H9 (cell line): ENCODE measurements at regions not wholly inside any gene's neighbourhood (a gene's known extent, or its start where the extent isn't known, plus 50 kb on each side); places are given as distances from the start of the nearest gene placed in this dataset.

Experiments used
- DNase-seq: peaks from one replicate; pipeline ENCODE4 v3.0.0-alpha.2; 2017
- H2AFZ ChIP-seq: one replicate; pipeline ENCODE4 v1.6.1; 2013; ENCODE audit warnings: mild to moderate bottlenecking, low read length, control low read depth, moderate library complexity
- H2AK5ac ChIP-seq: 2 replicates; pipeline ENCODE4 v1.6.1; 2013; ENCODE audit warnings: low read length, control low read depth, mixed read lengths; ENCODE audit not compliant: insufficient read length
- H2BK120ac ChIP-seq: one replicate; pipeline ENCODE4 v1.6.1; 2013; ENCODE audit warnings: low read depth, mild to moderate bottlenecking, low read length, control low read depth, inconsistent platforms; ENCODE audit not compliant: poor library complexity, severe bottlenecking
- H2BK12ac ChIP-seq: 2 replicates; pipeline ENCODE4 v1.6.1; 2013; ENCODE audit warnings: low read length, control low read depth, mixed read lengths, low read depth; ENCODE audit not compliant: insufficient read length
- H2BK15ac ChIP-seq: 2 replicates; pipeline ENCODE4 v1.6.1; 2013; ENCODE audit warnings: low read depth, low read length, control low read depth
- H2BK20ac ChIP-seq: one replicate; pipeline ENCODE4 v1.6.1; 2013; ENCODE audit warnings: low read depth, mild to moderate bottlenecking, low read length, control low read depth, inconsistent platforms; ENCODE audit not compliant: poor library complexity, severe bottlenecking
- H2BK5ac ChIP-seq: 2 replicates; pipeline ENCODE4 v1.6.1; 2013; ENCODE audit warnings: low read length, control low read depth, mixed read lengths; ENCODE audit not compliant: insufficient read length
- H3K14ac ChIP-seq: 2 replicates; pipeline ENCODE4 v1.6.1; 2013; ENCODE audit warnings: low read length, control low read depth; ENCODE audit not compliant: insufficient read depth
- H3K18ac ChIP-seq: 2 replicates; pipeline ENCODE4 v1.6.1; 2013; ENCODE audit warnings: low read depth, mild to moderate bottlenecking, mixed read lengths, low read length, control low read depth; ENCODE audit not compliant: insufficient read length
- H3K23ac ChIP-seq: 2 replicates; pipeline ENCODE4 v1.6.1; 2013; ENCODE audit warnings: low read length, control low read depth, mixed read lengths, low read depth; ENCODE audit not compliant: insufficient read length
- H3K23me2 ChIP-seq: 2 replicates; pipeline ENCODE4 v1.6.1; 2013; ENCODE audit warnings: low read depth, mild to moderate bottlenecking, mixed read lengths, low read length, control low read depth; ENCODE audit not compliant: insufficient read length, poor library complexity, severe bottlenecking
- H3K27ac ChIP-seq: 2 replicates; pipeline ENCODE4 v1.5.1; 2013; ENCODE audit warnings: low read length, control low read depth, mixed read lengths, low read depth; ENCODE audit not compliant: insufficient read length
- H3K27me3 ChIP-seq: 2 replicates; pipeline ENCODE4 v1.6.1; 2013; ENCODE audit warnings: low read length, control low read depth, inconsistent platforms; ENCODE audit not compliant: insufficient read depth
- H3K4ac ChIP-seq: 2 replicates; pipeline ENCODE4 v1.6.1; 2013; ENCODE audit warnings: low read depth, mild to moderate bottlenecking, control low read depth, inconsistent platforms, low read length, moderate library complexity
- H3K4me1 ChIP-seq: 2 replicates; pipeline ENCODE4 v1.6.1; 2013; ENCODE audit warnings: low read length, control low read depth, inconsistent platforms; ENCODE audit not compliant: insufficient read depth
- H3K4me2 ChIP-seq: 2 replicates; pipeline ENCODE4 v1.6.1; 2013; ENCODE audit warnings: low read length, control low read depth, mixed read lengths; ENCODE audit not compliant: insufficient read length, insufficient read depth
- H3K56ac ChIP-seq: 2 replicates; pipeline ENCODE4 v1.6.1; 2013; ENCODE audit warnings: low read depth, mild to moderate bottlenecking, mixed read lengths, low read length, control low read depth; ENCODE audit not compliant: insufficient read length
- H3K79me1 ChIP-seq: 2 replicates; pipeline ENCODE4 v1.6.1; 2013; ENCODE audit warnings: low read depth, mild to moderate bottlenecking, moderate library complexity, low read length, control low read depth, inconsistent platforms; ENCODE audit not compliant: insufficient read depth, poor library complexity, severe bottlenecking
- H3K79me2 ChIP-seq: 2 replicates; pipeline ENCODE4 v1.6.1; 2013; ENCODE audit warnings: low read length, control low read depth, inconsistent platforms; ENCODE audit not compliant: insufficient read depth
- H3K9ac ChIP-seq: 2 replicates; pipeline ENCODE4 v1.6.1; 2013; ENCODE audit warnings: low read length, control low read depth, mixed read lengths; ENCODE audit not compliant: insufficient read length; ENCODE audit errors: extremely low read depth
- H3K9me3 ChIP-seq: one replicate; pipeline ENCODE4 v1.6.1; 2013; ENCODE audit warnings: low read depth, low read length, inconsistent platforms; ENCODE audit not compliant: control insufficient read depth
- H3T11ph ChIP-seq: one replicate; pipeline ENCODE4 v1.6.1; 2013; ENCODE audit warnings: mild to moderate bottlenecking, low read length, control low read depth, inconsistent platforms
- H4K20me1 ChIP-seq: one replicate; pipeline ENCODE4 v1.6.1; 2013; ENCODE audit not compliant: control insufficient read depth, insufficient read length, insufficient read depth
- H4K5ac ChIP-seq: 2 replicates; pipeline ENCODE4 v1.6.1; 2013; ENCODE audit warnings: low read depth, mild to moderate bottlenecking, mixed read lengths, low read length, control low read depth; ENCODE audit not compliant: insufficient read length
- H4K8ac ChIP-seq: replicated peaks from 2 replicates; pipeline ENCODE4 v1.6.1; 2013; ENCODE audit warnings: low read length, control low read depth, mixed read lengths, low read depth; ENCODE audit not compliant: insufficient read length
- H4K91ac ChIP-seq: 2 replicates; pipeline ENCODE4 v1.6.1; 2013; ENCODE audit warnings: low read depth, mild to moderate bottlenecking, moderate library complexity, mixed read lengths, low read length, control low read depth; ENCODE audit not compliant: insufficient read length
- H3K27ac Mint-ChIP-seq, 3 experiments: 2 replicates in 2 of 3; 3 replicates in 1 of 3; pipeline ENCODE4 v1.8.0; 2020 to 2021; ENCODE audit warnings: mixed read lengths in 3 of 3, mild to moderate bottlenecking in 1 of 3, moderate library complexity in 1 of 3
- H3K27me3 Mint-ChIP-seq: 2 replicates; pipeline ENCODE4 v1.8.0; 2021; ENCODE audit warnings: low read depth, mild to moderate bottlenecking, moderate library complexity, mixed read lengths
- H3K36me3 Mint-ChIP-seq, 3 experiments: 2 replicates in 2 of 3; 3 replicates in 1 of 3; pipeline ENCODE4 v1.8.0; 2020 to 2021; ENCODE audit warnings: low read depth in 3 of 3, mixed read lengths in 3 of 3; ENCODE audit not compliant: insufficient read depth in 1 of 3
- H3K4me1 Mint-ChIP-seq, 2 experiments: 2 replicates each; pipeline ENCODE4 v1.8.0; 2020; ENCODE audit warnings: mixed read lengths in 2 of 2
- H3K4me3 Mint-ChIP-seq, 2 experiments: 2 replicates in 1 of 2; 3 replicates in 1 of 2; pipeline ENCODE4 v1.8.0; 2020 to 2021; ENCODE audit warnings: mild to moderate bottlenecking in 2 of 2, mixed read lengths in 2 of 2, moderate library complexity in 1 of 2
- H3K9me3 Mint-ChIP-seq, 2 experiments: 2 replicates in 1 of 2; 3 replicates in 1 of 2; pipeline ENCODE4 v1.8.0; 2020; ENCODE audit warnings: mild to moderate bottlenecking in 2 of 2, mixed read lengths in 2 of 2, moderate library complexity in 1 of 2
- CTCF ChIP-seq: fragments of 200-600 bp; sonication (generic); conservative IDR thresholded peaks from 3 replicates; pipeline ENCODE4 v1.8.0; 2021; ENCODE audit warnings: antibody characterized with exemption, mild to moderate bottlenecking
- WGBS: extraction: QIAGEN DNeasy Blood & Tissue Kit; methylation state at CpG from one replicate; pipeline ENCODE4 v1.1.7; 2013; ENCODE audit warnings: missing lambda C conversion rate, low lambda C conversion rate, mixed read lengths; ENCODE audit not compliant: insufficient read length; ENCODE audit errors: extremely low coverage; 5-methylcytosine and 5-hydroxymethylcytosine counted together

GRCh38 chr14:106837870-106838269 lies 1311.5 kb downstream of the TMEM121 start:
- Mint-ChIP-seq H3K4me1 (no peaks in the 10 kb centered on the region), H3K9me3 (peaks cover 96 to 98% of the 10 kb centered on the region in 2 experiments), H3K27me3 (no peaks in the 10 kb centered on the region; the same call in 1 of the 2 replicates), H3K36me3 (peaks cover 4 to 21% (median 18%) of the 10 kb centered on the region in 3 experiments), H3K4me3 (no peak overlapping the region), H3K27ac (no peak overlapping the region)
- Histone ChIP-seq H4K8ac (no peak overlapping the region), H2BK15ac (no peak overlapping the region), H2BK20ac (no peak overlapping the region), H3K27ac (no peak overlapping the region), H3K79me1 (no peaks in the 10 kb centered on the region), H3K79me2 (no peaks in the 10 kb centered on the region), H3K18ac (no peak overlapping the region), H3K4me2 (no peak overlapping the region), H3K27me3 (no peaks in the 10 kb centered on the region), H4K20me1 (no peaks in the 10 kb centered on the region), H2AFZ (no peak overlapping the region), H3K4me1 (no peaks in the 10 kb centered on the region), H3T11ph (no peak overlapping the region), H3K23ac (no peak overlapping the region), H2BK12ac (no peak overlapping the region), H2BK5ac (no peak overlapping the region), H2BK120ac (no peak overlapping the region), H3K14ac (no peak overlapping the region), H3K9ac (no peak overlapping the region), H4K5ac (no peak overlapping the region), H3K9me3 (peaks cover 90% of the 10 kb centered on the region), H2AK5ac (no peak overlapping the region), H4K91ac (no peak overlapping the region), H3K4ac (no peak overlapping the region), H3K23me2 (no peaks in the 10 kb centered on the region), H3K56ac (no peak overlapping the region)
- no peak for TF ChIP-seq CTCF
- DNase-seq = no peak
- no CpG with 5 or more reads among the region's 4 CpGs for WGBS
